HepG2 (cell line): ENCODE measurements at regions not wholly inside any gene's neighbourhood (a gene's known extent, or its start where the extent isn't known, plus 50 kb on each side); places are given as distances from the start of the nearest gene placed in this dataset.

Experiments
- ATAC-seq: fragments of 200-7000 bp; cut with Tn5 transposase; 3 replicates; pipeline ENCODE4 v1.9.1; 2020; ENCODE audit warnings: mild to moderate bottlenecking, moderate library complexity
- BruUV-seq: library from RNA; stranded (reverse); fragments of 400-500 nt; replicated peaks from 2 replicates; lab custom pipeline; 2021; lab: Mats Ljungman, UMichigan
- CTCF ChIA-PET: fragments of 300-600 bp; formaldehyde crosslinking; extraction: SDS; loops from one replicate; lab custom pipeline; 2021; ENCODE audit warnings: low total read pairs, inconsistent platforms, low intra/inter-chr PET ratio; lab: Yijun Ruan, JAX
- POLR2A ChIA-PET: fragments of 350-600 bp; sonication (Branson Sonifier 250); formaldehyde crosslinking; loops from one replicate; lab custom pipeline; 2020; ENCODE audit warnings: antibody characterized with exemption, inconsistent platforms; lab: Yijun Ruan, JAX
- DNase-seq: peaks from one replicate; pipeline ENCODE4 v3.0.0-alpha.2; 2015; ENCODE audit warnings: low spot score
- FAIRE-seq: peaks from 3 replicates; lab custom pipeline; 2011; peaks lifted over from hg19 to GRCh38; lab: Jason Lieb, UNC
- H2AFZ ChIP-seq: one replicate; pipeline ENCODE4 v1.6.1; 2011; ENCODE audit warnings: low read length, inconsistent platforms
- H3K27ac ChIP-seq: fragments of 300-600 bp; 3 replicates; pipeline ENCODE4 v1.8.0; 2011; ENCODE audit warnings: mixed run types, mild to moderate bottlenecking, mixed read lengths, low read length, inconsistent platforms; ENCODE audit not compliant: insufficient read depth; ENCODE audit errors: extremely low read length
- H3K27me3 ChIP-seq, 2 experiments: fragments of 200-600 bp in 1 of 2; 2 replicates in 1 of 2; 3 replicates in 1 of 2; pipeline versions ENCODE4 v1.6.0 to v1.8.0; 2011; ENCODE audit warnings: low read length in 2 of 2, mild to moderate bottlenecking in 2 of 2, moderate library complexity in 2 of 2, inconsistent platforms in 1 of 2; ENCODE audit not compliant: insufficient read depth in 2 of 2, control insufficient read depth in 1 of 2
- H3K36me3 ChIP-seq, 2 experiments: fragments of 200-600 bp in 1 of 2; replicated peaks in 1 of 2; 2 replicates in 1 of 2; 3 replicates in 1 of 2; pipeline versions ENCODE4 v1.5.1 to v1.8.0; 2011; ENCODE audit warnings: low read length in 2 of 2, inconsistent platforms in 1 of 2; ENCODE audit not compliant: insufficient read depth in 2 of 2, control insufficient read depth in 1 of 2
- H3K4me1 ChIP-seq: 2 replicates; pipeline ENCODE4 v1.5.1; 2012; ENCODE audit warnings: low read length, inconsistent platforms; ENCODE audit not compliant: insufficient read depth
- H3K4me2 ChIP-seq: 2 replicates; pipeline ENCODE4 v1.6.0; 2011; ENCODE audit warnings: low read depth, low read length, inconsistent platforms
- H3K4me3 ChIP-seq, 3 experiments: fragments of 200-600 bp in 1 of 3; sonication (generic), shearing (Covaris generic) in 1 of 3; replicated peaks in 1 of 3; 2 replicates each; pipeline ENCODE4 v1.5.1; 2011 to 2016; ENCODE audit warnings: low read length in 3 of 3, inconsistent platforms in 2 of 3, low read depth in 2 of 3, mild to moderate bottlenecking in 2 of 3, control low read depth in 1 of 3, mixed read lengths in 1 of 3; ENCODE audit not compliant: insufficient read depth in 1 of 3
- H3K79me2 ChIP-seq: one replicate; pipeline ENCODE4 v1.6.1; 2011; ENCODE audit warnings: low read length, inconsistent platforms; ENCODE audit not compliant: insufficient read depth
- H3K9ac ChIP-seq: 2 replicates; pipeline ENCODE4 v1.6.0; 2011; ENCODE audit warnings: mild to moderate bottlenecking, low read depth, low read length, inconsistent platforms; ENCODE audit not compliant: insufficient read depth
- H3K9me3 ChIP-seq: 2 replicates; pipeline ENCODE4 v1.5.1; 2012; ENCODE audit warnings: mild to moderate bottlenecking, low read length
- H4K20me1 ChIP-seq: 2 replicates; pipeline ENCODE4 v1.6.0; 2011; ENCODE audit warnings: inconsistent platforms, mild to moderate bottlenecking, low read length, moderate library complexity; ENCODE audit not compliant: insufficient read depth
- CREB3 ChIP-seq: sonication (generic); formaldehyde crosslinking; IDR thresholded peaks from 2 replicates; pipeline ENCODE4 v1.5.0; 2020; ENCODE audit warnings: missing genetic modification reagents
- FOXK1 ChIP-seq: sonication (generic); formaldehyde crosslinking; IDR thresholded peaks from 2 replicates; pipeline ENCODE4 v1.4.0; 2020; ENCODE audit warnings: low read depth, missing genetic modification reagents, borderline replicate concordance
- HDAC2 ChIP-seq: sonication (generic); formaldehyde crosslinking; IDR thresholded peaks from 2 replicates; pipeline ENCODE4 v1.4.0; 2020; ENCODE audit warnings: missing genetic modification reagents
- NCOA1 ChIP-seq: sonication (generic); formaldehyde crosslinking; IDR thresholded peaks from 2 replicates; pipeline ENCODE4 v1.9.0; 2021; ENCODE audit warnings: missing genetic modification reagents
- SP140L ChIP-seq: sonication (generic); formaldehyde crosslinking; IDR thresholded peaks from 2 replicates; pipeline ENCODE4 v1.4.0; 2020; ENCODE audit warnings: missing genetic modification reagents, borderline replicate concordance
- TOPORS ChIP-seq: sonication (generic); formaldehyde crosslinking; IDR thresholded peaks from 2 replicates; pipeline ENCODE4 v1.8.0; 2023; ENCODE audit warnings: mild to moderate bottlenecking, missing genetic modification reagents
- ZBTB7B ChIP-seq: sonication (generic); formaldehyde crosslinking; IDR thresholded peaks from 2 replicates; pipeline ENCODE4 v1.4.0; 2020; ENCODE audit warnings: missing genetic modification reagents
- ZFAT ChIP-seq: sonication (generic); formaldehyde crosslinking; conservative IDR thresholded peaks from 2 replicates; pipeline ENCODE4 v1.8.1; 2023; ENCODE audit warnings: missing genetic modification reagents, inconsistent platforms
- ZHX2 ChIP-seq, 2 experiments: sonication (generic) in 1 of 2; formaldehyde crosslinking in 1 of 2; IDR thresholded peaks; 2 replicates each; pipeline versions ENCODE4 v1.6.1 to v1.9.0; 2014 to 2022; ENCODE audit warnings: antibody characterized with exemption in 1 of 2, borderline replicate concordance in 1 of 2, inconsistent platforms in 1 of 2, low read depth in 1 of 2, missing genetic modification reagents in 1 of 2
- ZMYM3 ChIP-seq: sonication (generic); formaldehyde crosslinking; IDR thresholded peaks from 2 replicates; pipeline ENCODE4 v1.5.1; 2020; ENCODE audit warnings: mild to moderate bottlenecking, missing genetic modification reagents
- ZMYM4 ChIP-seq: sonication (generic); formaldehyde crosslinking; IDR thresholded peaks from 2 replicates; pipeline ENCODE4 v1.8.1; 2023; ENCODE audit warnings: mild to moderate bottlenecking, missing genetic modification reagents
- ZUFSP ChIP-seq: sonication (generic); formaldehyde crosslinking; IDR thresholded peaks from 2 replicates; pipeline ENCODE4 v1.9.0; 2021; ENCODE audit warnings: missing genetic modification reagents, mild to moderate bottlenecking, borderline replicate concordance
- WGBS: methylation state at CpG from one replicate; pipeline ENCODE4 v1.1.6; 2017; ENCODE audit warnings: low lambda C conversion rate; 5-methylcytosine and 5-hydroxymethylcytosine counted together
- in situ Hi-C: cut with HindIII; loops from 2 replicates; pipeline ENCODE4 v1.10.0; 2017; ENCODE audit warnings: low pct_unique_long_range_greater_than_20kb; ENCODE audit not compliant: extremely low pct_ligation_motif_present
- intact Hi-C: fragments of 100-400 bp; cut with micrococcal nuclease; formaldehyde crosslinking; loops from one replicate; pipeline ENCODE4 v1.10.0; 2022; ENCODE audit not compliant: unreplicated experiment

- TF ChIP-seq ZHX2 (IDR thresholded peaks at IDR 0.05; ENCODE audit: low read depth) (no peak), ZHX2 (CRISPR knock-in tag; IDR thresholded peaks at IDR 0.05; ENCODE audit: borderline replicate concordance) (no peak), NCOA1 (CRISPR knock-in tag) (no peak), ZBTB7B (CRISPR knock-in tag) (no peak), FOXK1 (CRISPR knock-in tag) (no peak), TOPORS (CRISPR knock-in tag) (no peak), SP140L (CRISPR knock-in tag) (no peak), ZMYM3 (CRISPR knock-in tag) (no peak), HDAC2 (CRISPR knock-in tag) (no peak)
Observed at GRCh38 chr18:39846265-39846664, 2108.8 kb upstream of the PIK3C3 start (continued).

GRCh38 chr18:39845631-39846030 is 2109.4 kb upstream of the PIK3C3 start:
- CTCF ChIA-PET = no interaction called here
- H2AFZ ChIP-seq = no peak overlapping the region
- H3K4me3 ChIP-seq = no peak overlapping the region
- 2% methylated on average over 1 of the region's 1 CpG for WGBS
- no peaks in the 10 kb centered on the region for H3K36me3 ChIP-seq
- no peaks in the 10 kb centered on the region for H3K79me2 ChIP-seq
- ATAC-seq (no peak), DNase-seq (no peak), FAIRE-seq (no peak)
- peaks cover 8% of the 10 kb centered on the region for H3K4me1 ChIP-seq
- no peaks in the 10 kb centered on the region for H4K20me1 ChIP-seq
- POLR2A ChIA-PET = no interaction called here
- H3K4me2 ChIP-seq = no peak overlapping the region
- H3K9ac ChIP-seq = no peak overlapping the region
- intact Hi-C loops (loop anchor here (10.0 kb wide), 1 partner anchor 1899 kb away; no protein-coding TSS in a partner anchor), in situ Hi-C loops (no loop called here)
- no peaks in the 10 kb centered on the region for H3K9me3 ChIP-seq
- H3K27me3 ChIP-seq = peaks cover 2 to 15% of the 10 kb centered on the region in 2 experiments; a peak in 3 of 5 replicates
- no TSS peak for BruUV-seq
- H3K27ac ChIP-seq = no peak overlapping the region
- TF ChIP-seq CREB3 (no peak), ZUFSP (CRISPR knock-in tag) (no peak), ZMYM4 (CRISPR knock-in tag) (no peak), ZFAT (CRISPR knock-in tag) (no peak)
